MCF 10A (cell line): ENCODE measurements at regions not wholly inside any gene's neighbourhood (a gene's known extent, or its start where the extent isn't known, plus 50 kb on each side); places are given as distances from the start of the nearest gene placed in this dataset.

Experiments used
- BruUV-seq: library from RNA; stranded (reverse); fragments of 400-500 nt; replicated peaks from 2 replicates; lab custom pipeline; 2021; lab: Mats Ljungman, UMichigan
- CTCF ChIA-PET: fragments of 300-600 bp; sonication (Branson Sonifier 250); formaldehyde crosslinking; extraction: SDS; loops from one replicate; lab custom pipeline; 2021; ENCODE audit warnings: antibody characterized with exemption, inconsistent platforms; lab: Yijun Ruan, JAX
- POLR2A ChIA-PET: fragments of 300-600, 350-650 bp; sonication (Branson Sonifier 250); formaldehyde crosslinking; extraction: SDS; loops from one replicate; lab custom pipeline; 2020; ENCODE audit warnings: antibody characterized with exemption, inconsistent platforms; lab: Yijun Ruan, JAX
- DNase-seq: peaks from one replicate; pipeline ENCODE4 v3.0.0-alpha.2; 2018; ENCODE audit not compliant: unreplicated experiment
- H3K27ac Mint-ChIP-seq: one replicate; pipeline ENCODE4 v1.8.0; 2022; ENCODE audit warnings: mild to moderate bottlenecking, low read depth, mixed read lengths; ENCODE audit not compliant: unreplicated experiment
- H3K27me3 Mint-ChIP-seq: one replicate; pipeline ENCODE4 v1.8.0; 2022; ENCODE audit warnings: mixed read lengths; ENCODE audit not compliant: insufficient read depth, unreplicated experiment
- H3K36me3 Mint-ChIP-seq: one replicate; pipeline ENCODE4 v1.8.0; 2022; ENCODE audit warnings: mild to moderate bottlenecking, moderate library complexity, mixed read lengths; ENCODE audit not compliant: insufficient read depth, unreplicated experiment
- H3K4me1 Mint-ChIP-seq: one replicate; pipeline ENCODE4 v1.8.0; 2022; ENCODE audit warnings: mixed read lengths; ENCODE audit not compliant: insufficient read depth, unreplicated experiment
- H3K4me3 Mint-ChIP-seq: one replicate; pipeline ENCODE4 v1.8.0; 2022; ENCODE audit warnings: mild to moderate bottlenecking, moderate library complexity, mixed read lengths; ENCODE audit not compliant: unreplicated experiment
- H3K9me3 Mint-ChIP-seq: one replicate; pipeline ENCODE4 v1.8.0; 2022; ENCODE audit warnings: mixed read lengths; ENCODE audit not compliant: unreplicated experiment
- intact Hi-C: fragments of 100-400 bp; cut with micrococcal nuclease; formaldehyde crosslinking; loops from 2 replicates; pipeline ENCODE4 v1.14.1; 2022
- TF ChIP-seq, protein P1 (sequence below): fragments of 200-600 bp; IDR thresholded peaks from one replicate; pipeline ENCODE4 v1.8.0; 2022; ENCODE audit warnings: antibody characterized with exemption, mild to moderate bottlenecking; ENCODE audit not compliant: unreplicated experiment

- ChIA-PET POLR2A (no interaction called here), CTCF (no interaction called here)
- no peak for DNase-seq
- Mint-ChIP-seq H3K27me3 (peaks cover 30% of the 10 kb centered on the region), H3K27ac (no peak overlapping the region), H3K4me3 (no peak overlapping the region), H3K36me3 (no peaks in the 10 kb centered on the region), H3K4me1 (no peaks in the 10 kb centered on the region), H3K9me3 (no peaks in the 10 kb centered on the region)
- intact Hi-C loops = no loop called here
- TF ChIP-seq, protein P1, sequence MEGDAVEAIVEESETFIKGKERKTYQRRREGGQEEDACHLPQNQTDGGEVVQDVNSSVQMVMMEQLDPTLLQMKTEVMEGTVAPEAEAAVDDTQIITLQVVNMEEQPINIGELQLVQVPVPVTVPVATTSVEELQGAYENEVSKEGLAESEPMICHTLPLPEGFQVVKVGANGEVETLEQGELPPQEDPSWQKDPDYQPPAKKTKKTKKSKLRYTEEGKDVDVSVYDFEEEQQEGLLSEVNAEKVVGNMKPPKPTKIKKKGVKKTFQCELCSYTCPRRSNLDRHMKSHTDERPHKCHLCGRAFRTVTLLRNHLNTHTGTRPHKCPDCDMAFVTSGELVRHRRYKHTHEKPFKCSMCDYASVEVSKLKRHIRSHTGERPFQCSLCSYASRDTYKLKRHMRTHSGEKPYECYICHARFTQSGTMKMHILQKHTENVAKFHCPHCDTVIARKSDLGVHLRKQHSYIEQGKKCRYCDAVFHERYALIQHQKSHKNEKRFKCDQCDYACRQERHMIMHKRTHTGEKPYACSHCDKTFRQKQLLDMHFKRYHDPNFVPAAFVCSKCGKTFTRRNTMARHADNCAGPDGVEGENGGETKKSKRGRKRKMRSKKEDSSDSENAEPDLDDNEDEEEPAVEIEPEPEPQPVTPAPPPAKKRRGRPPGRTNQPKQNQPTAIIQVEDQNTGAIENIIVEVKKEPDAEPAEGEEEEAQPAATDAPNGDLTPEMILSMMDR = no peak
- BruUV-seq = no TSS peak
These were observed 504.4 kb downstream of the SATB2 start for GRCh38 chr2:198953328-198953727.

DNA sequence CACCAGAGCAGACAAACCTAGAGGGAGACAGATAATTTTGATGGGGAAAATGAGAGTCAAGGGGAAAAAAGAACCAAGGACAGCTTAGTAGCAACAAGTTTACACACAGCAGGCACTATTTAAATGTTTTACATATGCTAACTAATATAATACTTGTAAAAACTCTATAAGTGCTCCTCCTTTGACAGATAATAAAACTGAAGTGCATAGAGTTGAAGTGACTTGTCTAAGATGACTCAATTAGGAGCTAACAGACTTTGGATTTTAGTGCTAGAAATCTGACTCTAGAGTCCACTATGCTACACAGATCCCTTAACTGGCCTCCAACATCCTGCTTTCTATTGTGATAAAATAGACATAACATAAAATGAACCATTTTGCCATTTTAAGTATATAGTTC is 506.9 kb downstream of the SATB2 start:
- TF ChIP-seq, protein P1 = no peak
- intact Hi-C loops = no loop called here
- Mint-ChIP-seq H3K9me3 (no peaks in the 10 kb centered on the region), H3K36me3 (no peaks in the 10 kb centered on the region), H3K27ac (no peak overlapping the region), H3K4me3 (no peak overlapping the region), H3K27me3 (peaks cover 12% of the 10 kb centered on the region), H3K4me1 (no peaks in the 10 kb centered on the region)
- BruUV-seq = no TSS peak
- DNase-seq = no peak
- POLR2A ChIA-PET = interaction anchor here (0.6 kb wide), 1 partner anchor 307 kb away, joined by 3 read pairs; no protein-coding TSS in a partner anchor
- CTCF ChIA-PET = no interaction called here

GRCh38 chr2:198945496-198945895 is 512.2 kb downstream of the SATB2 start:
- Mint-ChIP-seq H3K9me3 (no peaks in the 10 kb centered on the region), H3K4me3 (no peak overlapping the region), H3K36me3 (no peaks in the 10 kb centered on the region), H3K27ac (no peak overlapping the region), H3K4me1 (no peaks in the 10 kb centered on the region), H3K27me3 (peaks cover 38% of the 10 kb centered on the region)
- no TSS peak for BruUV-seq
- ChIA-PET CTCF (interaction anchor here (0.6 to 0.9 kb wide), 2 partner anchors 23 to 1898 kb away, joined by 3 read pairs; no protein-coding TSS in a partner anchor), POLR2A (no interaction called here)
- TF ChIP-seq, protein P1 = no peak
- no peak for DNase-seq
- intact Hi-C loops = no loop called here

DNA sequence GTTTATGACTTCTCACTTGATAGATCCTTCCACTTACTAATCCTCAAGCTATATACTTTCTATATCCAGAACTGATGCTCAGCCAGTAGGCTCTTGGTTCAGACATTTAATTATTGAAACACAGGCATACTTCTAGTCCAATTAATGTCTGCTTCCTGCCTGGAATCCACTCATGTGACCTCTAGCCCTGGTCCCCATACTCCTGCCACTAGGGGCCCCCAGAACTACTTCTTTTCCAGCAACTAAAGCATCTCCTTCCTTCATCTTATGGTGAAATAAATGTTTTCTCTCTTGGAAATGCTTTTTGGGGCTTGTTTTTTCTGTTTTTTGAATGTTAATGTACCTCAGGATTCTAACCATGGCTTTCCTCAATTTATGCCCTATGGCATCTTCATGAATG is 527.6 kb downstream of the SATB2 start:
- no peaks in the 10 kb centered on the region for H3K4me1 Mint-ChIP-seq
- BruUV-seq = no TSS peak
- intact Hi-C loops = loop anchor here (2.0 kb wide), 1 partner anchor 559 kb away; no protein-coding TSS in a partner anchor
- CTCF ChIA-PET = interaction anchor here (0.5 to 1.2 kb wide), 4 partner anchors 34 to 572 kb away, joined by 3 read pairs; no protein-coding TSS in a partner anchor
- peak; percentile 19 for DNase-seq
- H3K27ac Mint-ChIP-seq = no peak overlapping the region
- TF ChIP-seq, protein P1 = peak; percentile 27
- POLR2A ChIA-PET = no interaction called here
- no peak overlapping the region for H3K4me3 Mint-ChIP-seq
- H3K36me3 Mint-ChIP-seq = no peaks in the 10 kb centered on the region
- H3K9me3 Mint-ChIP-seq = no peaks in the 10 kb centered on the region
- H3K27me3 Mint-ChIP-seq = peaks cover 55% of the 10 kb centered on the region
